WTC11 (cell line): ENCODE measurements at regions not wholly inside any gene's neighbourhood (a gene's known extent, or its start where the extent isn't known, plus 50 kb on each side); places are given as distances from the start of the nearest gene placed in this dataset.

Experiments
- ESRRA ChIP-seq: sonication (generic); formaldehyde crosslinking; IDR thresholded peaks from 2 replicates; pipeline ENCODE4 v1.8.1; 2022; ENCODE audit warnings: mild to moderate bottlenecking, missing genetic modification reagents, borderline replicate concordance
- ETV6 ChIP-seq: sonication (generic); formaldehyde crosslinking; IDR thresholded peaks from 2 replicates; pipeline ENCODE4 v1.8.1; 2022; ENCODE audit warnings: mild to moderate bottlenecking, missing genetic modification reagents
- TEAD4 ChIP-seq: sonication (generic); formaldehyde crosslinking; IDR thresholded peaks from 2 replicates; pipeline ENCODE4 v1.8.0; 2022; ENCODE audit warnings: mild to moderate bottlenecking, missing genetic modification reagents
- TP53 ChIP-seq: sonication (generic); formaldehyde crosslinking; IDR thresholded peaks from 2 replicates; pipeline ENCODE4 v1.8.1; 2023; ENCODE audit warnings: mild to moderate bottlenecking, missing genetic modification reagents
- ZBTB21 ChIP-seq: sonication (generic); formaldehyde crosslinking; IDR thresholded peaks from 2 replicates; pipeline ENCODE4 v1.8.1; 2023; ENCODE audit warnings: mild to moderate bottlenecking, missing genetic modification reagents, borderline replicate concordance
- ZNF317 ChIP-seq: sonication (generic); formaldehyde crosslinking; IDR thresholded peaks from 2 replicates; pipeline ENCODE4 v1.8.1; 2023; ENCODE audit warnings: low read depth, mild to moderate bottlenecking, moderate library complexity, missing genetic modification reagents, borderline replicate concordance
- ZNF416 ChIP-seq: fragments of 250-450 bp; sonication (Bioruptor Pico); IDR thresholded peaks from 2 replicates; pipeline ENCODE4 v1.9.0; 2021; ENCODE audit warnings: mild to moderate bottlenecking, inconsistent platforms
- TF ChIP-seq, protein P1 (sequence below): sonication (generic); formaldehyde crosslinking; IDR thresholded peaks from 2 replicates; pipeline ENCODE4 v1.8.1; 2022; ENCODE audit warnings: low read depth, mild to moderate bottlenecking, moderate library complexity, missing genetic modification reagents, borderline replicate concordance
- TF ChIP-seq, protein P2 (sequence below): fragments of 200-600 bp; IDR thresholded peaks from 2 replicates; pipeline ENCODE4 v1.8.0; 2022; ENCODE audit warnings: antibody characterized with exemption
- TF ChIP-seq, protein P3 (sequence below): sonication (generic); formaldehyde crosslinking; IDR thresholded peaks from 2 replicates; pipeline ENCODE4 v1.8.0; 2022; ENCODE audit warnings: mild to moderate bottlenecking, missing genetic modification reagents
- TF ChIP-seq, protein P4 (sequence below): sonication (generic); formaldehyde crosslinking; IDR thresholded peaks from 2 replicates; pipeline ENCODE4 v1.8.0; 2023; ENCODE audit warnings: missing genetic modification reagents, mild to moderate bottlenecking, borderline replicate concordance

DNA sequence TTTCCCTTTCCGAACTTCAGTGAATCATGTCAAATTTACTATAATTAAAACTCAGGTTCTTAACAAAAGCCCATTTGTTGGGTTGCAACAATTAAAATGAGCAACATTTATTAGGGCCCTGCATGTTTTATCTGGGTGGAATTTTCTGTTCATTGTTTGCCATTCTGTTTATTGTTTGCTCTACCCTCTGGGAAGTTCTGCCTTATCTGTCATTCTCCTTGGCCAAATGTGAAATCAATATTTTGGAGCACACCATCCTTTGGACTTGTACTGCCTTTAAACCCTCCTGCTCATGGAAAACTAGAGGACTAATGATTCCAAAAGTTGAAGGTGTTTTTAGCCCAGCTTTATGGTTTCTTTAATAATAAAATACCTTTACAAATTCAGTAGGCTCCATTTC, 134.5 kb upstream of the KCND2 start:
- TF ChIP-seq, protein P1, sequence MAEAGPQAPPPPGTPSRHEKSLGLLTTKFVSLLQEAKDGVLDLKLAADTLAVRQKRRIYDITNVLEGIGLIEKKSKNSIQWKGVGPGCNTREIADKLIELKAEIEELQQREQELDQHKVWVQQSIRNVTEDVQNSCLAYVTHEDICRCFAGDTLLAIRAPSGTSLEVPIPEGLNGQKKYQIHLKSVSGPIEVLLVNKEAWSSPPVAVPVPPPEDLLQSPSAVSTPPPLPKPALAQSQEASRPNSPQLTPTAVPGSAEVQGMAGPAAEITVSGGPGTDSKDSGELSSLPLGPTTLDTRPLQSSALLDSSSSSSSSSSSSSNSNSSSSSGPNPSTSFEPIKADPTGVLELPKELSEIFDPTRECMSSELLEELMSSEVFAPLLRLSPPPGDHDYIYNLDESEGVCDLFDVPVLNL, result no peak
- TF ChIP-seq, protein P2, sequence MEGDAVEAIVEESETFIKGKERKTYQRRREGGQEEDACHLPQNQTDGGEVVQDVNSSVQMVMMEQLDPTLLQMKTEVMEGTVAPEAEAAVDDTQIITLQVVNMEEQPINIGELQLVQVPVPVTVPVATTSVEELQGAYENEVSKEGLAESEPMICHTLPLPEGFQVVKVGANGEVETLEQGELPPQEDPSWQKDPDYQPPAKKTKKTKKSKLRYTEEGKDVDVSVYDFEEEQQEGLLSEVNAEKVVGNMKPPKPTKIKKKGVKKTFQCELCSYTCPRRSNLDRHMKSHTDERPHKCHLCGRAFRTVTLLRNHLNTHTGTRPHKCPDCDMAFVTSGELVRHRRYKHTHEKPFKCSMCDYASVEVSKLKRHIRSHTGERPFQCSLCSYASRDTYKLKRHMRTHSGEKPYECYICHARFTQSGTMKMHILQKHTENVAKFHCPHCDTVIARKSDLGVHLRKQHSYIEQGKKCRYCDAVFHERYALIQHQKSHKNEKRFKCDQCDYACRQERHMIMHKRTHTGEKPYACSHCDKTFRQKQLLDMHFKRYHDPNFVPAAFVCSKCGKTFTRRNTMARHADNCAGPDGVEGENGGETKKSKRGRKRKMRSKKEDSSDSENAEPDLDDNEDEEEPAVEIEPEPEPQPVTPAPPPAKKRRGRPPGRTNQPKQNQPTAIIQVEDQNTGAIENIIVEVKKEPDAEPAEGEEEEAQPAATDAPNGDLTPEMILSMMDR, result no peak
- TF ChIP-seq, protein P3, sequence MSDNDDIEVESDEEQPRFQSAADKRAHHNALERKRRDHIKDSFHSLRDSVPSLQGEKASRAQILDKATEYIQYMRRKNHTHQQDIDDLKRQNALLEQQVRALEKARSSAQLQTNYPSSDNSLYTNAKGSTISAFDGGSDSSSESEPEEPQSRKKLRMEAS (CRISPR knock-in tag), result no peak
- no peak for TF ChIP-seq ZNF416 (CRISPR knock-in tag)
- TF ChIP-seq ETV6 (CRISPR knock-in tag), result no peak
- no peak for TF ChIP-seq TEAD4
- no peak for TF ChIP-seq ESRRA (CRISPR knock-in tag)
- TF ChIP-seq, protein P4, sequence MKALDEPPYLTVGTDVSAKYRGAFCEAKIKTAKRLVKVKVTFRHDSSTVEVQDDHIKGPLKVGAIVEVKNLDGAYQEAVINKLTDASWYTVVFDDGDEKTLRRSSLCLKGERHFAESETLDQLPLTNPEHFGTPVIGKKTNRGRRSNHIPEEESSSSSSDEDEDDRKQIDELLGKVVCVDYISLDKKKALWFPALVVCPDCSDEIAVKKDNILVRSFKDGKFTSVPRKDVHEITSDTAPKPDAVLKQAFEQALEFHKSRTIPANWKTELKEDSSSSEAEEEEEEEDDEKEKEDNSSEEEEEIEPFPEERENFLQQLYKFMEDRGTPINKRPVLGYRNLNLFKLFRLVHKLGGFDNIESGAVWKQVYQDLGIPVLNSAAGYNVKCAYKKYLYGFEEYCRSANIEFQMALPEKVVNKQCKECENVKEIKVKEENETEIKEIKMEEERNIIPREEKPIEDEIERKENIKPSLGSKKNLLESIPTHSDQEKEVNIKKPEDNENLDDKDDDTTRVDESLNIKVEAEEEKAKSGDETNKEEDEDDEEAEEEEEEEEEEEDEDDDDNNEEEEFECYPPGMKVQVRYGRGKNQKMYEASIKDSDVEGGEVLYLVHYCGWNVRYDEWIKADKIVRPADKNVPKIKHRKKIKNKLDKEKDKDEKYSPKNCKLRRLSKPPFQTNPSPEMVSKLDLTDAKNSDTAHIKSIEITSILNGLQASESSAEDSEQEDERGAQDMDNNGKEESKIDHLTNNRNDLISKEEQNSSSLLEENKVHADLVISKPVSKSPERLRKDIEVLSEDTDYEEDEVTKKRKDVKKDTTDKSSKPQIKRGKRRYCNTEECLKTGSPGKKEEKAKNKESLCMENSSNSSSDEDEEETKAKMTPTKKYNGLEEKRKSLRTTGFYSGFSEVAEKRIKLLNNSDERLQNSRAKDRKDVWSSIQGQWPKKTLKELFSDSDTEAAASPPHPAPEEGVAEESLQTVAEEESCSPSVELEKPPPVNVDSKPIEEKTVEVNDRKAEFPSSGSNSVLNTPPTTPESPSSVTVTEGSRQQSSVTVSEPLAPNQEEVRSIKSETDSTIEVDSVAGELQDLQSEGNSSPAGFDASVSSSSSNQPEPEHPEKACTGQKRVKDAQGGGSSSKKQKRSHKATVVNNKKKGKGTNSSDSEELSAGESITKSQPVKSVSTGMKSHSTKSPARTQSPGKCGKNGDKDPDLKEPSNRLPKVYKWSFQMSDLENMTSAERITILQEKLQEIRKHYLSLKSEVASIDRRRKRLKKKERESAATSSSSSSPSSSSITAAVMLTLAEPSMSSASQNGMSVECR, result no peak
- TF ChIP-seq TP53 (CRISPR knock-in tag), result no peak
- no peak for TF ChIP-seq ZBTB21 (CRISPR knock-in tag)
- no peak for TF ChIP-seq ZNF317 (CRISPR knock-in tag)
